ENCODE measurements at regions not wholly inside any gene's neighbourhood (a gene's known extent, or its start where the extent isn't known, plus 50 kb on each side); places are given as distances from the start of the nearest gene placed in this dataset.
"Not testable (repeated sequence)": the region's sequence is repeated elsewhere in the genome, so short reads cannot be mapped to it uniquely, and the experiment has no call there.

DNA sequence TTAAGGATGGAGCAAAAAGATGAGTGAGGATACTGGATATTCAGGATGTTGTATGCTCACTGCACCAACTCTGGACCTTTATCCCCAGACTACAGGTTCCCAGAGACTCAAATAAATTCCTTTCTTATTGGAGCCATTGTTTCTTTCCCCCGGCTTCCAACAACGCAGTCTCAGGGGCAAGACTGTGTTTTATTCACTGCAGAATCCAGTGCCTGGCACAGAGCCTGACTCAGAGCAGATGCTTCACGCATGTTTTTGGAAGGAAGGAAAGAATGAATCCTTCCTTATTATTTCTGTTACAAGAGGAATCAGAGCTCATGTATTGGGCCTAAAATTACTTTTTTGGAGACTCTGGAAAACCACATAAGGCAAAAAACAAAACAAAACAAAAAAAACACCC, 96.0 kb upstream of the VGLL4 start:
- Histone ChIP-seq H3K9ac (ENCODE audit: insufficient read length) (no peak overlapping the region), H3K27ac (no peak overlapping the region), H3K9me3 (ENCODE audit: low read depth, low read length) (no peaks in the 10 kb centered on the region), H3K4me3 (no peak overlapping the region), H3K36me3 (ENCODE audit: insufficient read depth, low read length) (no peaks in the 10 kb centered on the region)
- no peak for DNase-seq (ENCODE audit: low read depth, low spot score)
- no peak for TF ChIP-seq FOXP2 (optimal IDR thresholded peaks at IDR 0.05; ENCODE audit: control extremely low read depth, extremely low read length, insufficient read depth)
- TF ChIP-seq POLR2AphosphoS5 (IDR thresholded peaks at IDR 0.05; ENCODE audit: borderline replicate concordance, low read depth, low read length) = no peak
- TF ChIP-seq EZH2 (IDR thresholded peaks at IDR 0.05) = no peak

DNA sequence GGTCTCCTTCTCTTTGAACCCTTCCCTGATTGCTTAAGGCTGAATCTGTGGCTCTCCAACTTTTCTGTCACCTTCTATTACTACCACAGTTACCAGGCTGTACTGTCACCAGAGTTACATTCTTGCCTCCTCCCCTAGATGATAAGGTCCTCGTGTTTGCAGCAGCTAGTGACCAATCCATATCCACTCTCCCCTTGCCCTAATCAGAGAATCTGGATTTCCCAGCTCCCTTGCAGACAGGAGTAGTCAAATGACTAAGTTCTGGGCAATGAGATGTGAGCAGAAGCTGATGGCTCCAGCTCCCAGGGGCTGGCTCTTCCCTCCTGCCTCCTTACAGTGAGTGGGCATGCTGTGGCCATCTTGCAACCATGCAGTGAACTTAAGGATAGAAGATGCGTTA, 95.4 kb upstream of the VGLL4 start:
- no peak overlapping the region for H3K9ac ChIP-seq (ENCODE audit: insufficient read length)
- no peak overlapping the region for H3K27ac ChIP-seq
- H3K36me3 ChIP-seq (ENCODE audit: insufficient read depth, low read length) = no peaks in the 10 kb centered on the region
- no peak overlapping the region for H3K4me3 ChIP-seq
- TF ChIP-seq POLR2AphosphoS5 (IDR thresholded peaks at IDR 0.05; ENCODE audit: borderline replicate concordance, low read depth, low read length) = no peak
- TF ChIP-seq EZH2 (IDR thresholded peaks at IDR 0.05) = no peak
- no peak for TF ChIP-seq FOXP2 (optimal IDR thresholded peaks at IDR 0.05; ENCODE audit: control extremely low read depth, extremely low read length, insufficient read depth)
- no peak for DNase-seq (ENCODE audit: low read depth, low spot score)
- no peaks in the 10 kb centered on the region for H3K9me3 ChIP-seq (ENCODE audit: low read depth, low read length)

DNA sequence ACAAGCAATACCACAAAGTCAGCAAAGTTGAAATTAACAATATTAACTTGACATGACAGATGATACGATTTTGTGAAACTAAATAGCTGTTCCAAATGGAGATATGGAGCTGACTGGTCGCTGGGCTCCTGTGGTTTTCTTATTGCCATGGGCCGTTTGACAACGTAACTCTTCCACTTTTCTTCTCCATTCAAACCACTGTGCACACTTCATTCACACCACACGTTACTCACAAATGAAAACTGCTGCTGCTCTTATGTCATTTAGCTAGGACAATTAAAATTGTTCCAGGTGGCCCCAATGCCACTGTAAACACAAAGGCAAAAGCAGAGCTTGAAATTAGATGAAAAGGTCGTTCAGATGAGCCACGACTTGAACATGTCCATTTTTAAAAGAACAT, 94.0 kb upstream of the VGLL4 start:
- Histone ChIP-seq H3K36me3 (ENCODE audit: insufficient read depth, low read length) (no peaks in the 10 kb centered on the region), H3K9me3 (ENCODE audit: low read depth, low read length) (no peaks in the 10 kb centered on the region), H3K4me3 (no peak overlapping the region), H3K9ac (ENCODE audit: insufficient read length) (no peak overlapping the region), H3K27ac (no peak overlapping the region)
- no peak for TF ChIP-seq EZH2 (IDR thresholded peaks at IDR 0.05)
- TF ChIP-seq POLR2AphosphoS5 (IDR thresholded peaks at IDR 0.05; ENCODE audit: borderline replicate concordance, low read depth, low read length) = no peak
- no peak for TF ChIP-seq FOXP2 (optimal IDR thresholded peaks at IDR 0.05; ENCODE audit: control extremely low read depth, extremely low read length, insufficient read depth)
- DNase-seq (ENCODE audit: low read depth, low spot score) = no peak

DNA sequence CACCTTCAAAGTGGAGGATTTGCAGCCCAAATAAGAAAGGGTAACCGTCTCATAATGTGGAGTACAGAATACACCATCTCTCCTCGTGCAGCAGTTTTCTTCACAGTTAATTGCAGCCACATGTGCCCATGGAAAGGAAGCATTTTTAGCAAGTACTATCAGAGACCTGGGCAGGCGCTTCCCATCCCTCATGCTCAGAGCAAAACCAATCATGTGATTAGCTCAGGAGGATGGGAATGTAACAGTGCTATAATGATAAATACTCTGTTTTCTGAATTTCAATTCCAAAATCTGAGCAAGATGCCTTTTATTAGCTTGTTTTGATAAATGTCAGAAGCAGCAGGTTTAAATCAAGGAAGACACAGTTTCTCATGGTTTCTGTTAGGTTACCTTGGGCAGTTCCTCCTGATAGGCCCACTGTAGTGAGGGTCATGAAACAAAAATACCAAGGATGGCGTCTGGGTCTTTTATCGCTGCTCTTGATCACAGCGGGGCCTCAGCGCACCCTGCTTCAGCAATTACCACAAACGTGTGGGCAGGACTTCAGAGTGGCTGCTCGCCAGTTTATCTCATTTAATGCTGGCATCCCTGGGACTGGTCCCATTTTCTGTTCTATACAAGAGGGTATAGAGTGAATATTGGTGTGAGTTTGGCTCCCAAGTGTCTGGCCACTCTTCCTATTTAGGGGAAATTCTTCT, 92.6 kb upstream of the VGLL4 start:
- Histone ChIP-seq H3K27ac (no peak overlapping the region), H3K36me3 (ENCODE audit: insufficient read depth, low read length) (no peaks in the 10 kb centered on the region), H3K9me3 (ENCODE audit: low read depth, low read length) (no peaks in the 10 kb centered on the region), H3K4me3 (no peak overlapping the region), H3K9ac (ENCODE audit: insufficient read length) (no peak overlapping the region)
- DNase-seq (ENCODE audit: low read depth, low spot score) = no peak
- no peak for TF ChIP-seq EZH2 (IDR thresholded peaks at IDR 0.05)
- TF ChIP-seq FOXP2 (optimal IDR thresholded peaks at IDR 0.05; ENCODE audit: control extremely low read depth, extremely low read length, insufficient read depth) = no peak
- TF ChIP-seq POLR2AphosphoS5 (IDR thresholded peaks at IDR 0.05; ENCODE audit: borderline replicate concordance, low read depth, low read length) = no peak

- no peaks in the 10 kb centered on the region for H3K9me3 ChIP-seq (ENCODE audit: low read depth, low read length)
- no peak for DNase-seq (ENCODE audit: low read depth, low spot score)
These were observed 91.9 kb upstream of the VGLL4 start for GRCh38 chr3:11735638-11736037.

DNA sequence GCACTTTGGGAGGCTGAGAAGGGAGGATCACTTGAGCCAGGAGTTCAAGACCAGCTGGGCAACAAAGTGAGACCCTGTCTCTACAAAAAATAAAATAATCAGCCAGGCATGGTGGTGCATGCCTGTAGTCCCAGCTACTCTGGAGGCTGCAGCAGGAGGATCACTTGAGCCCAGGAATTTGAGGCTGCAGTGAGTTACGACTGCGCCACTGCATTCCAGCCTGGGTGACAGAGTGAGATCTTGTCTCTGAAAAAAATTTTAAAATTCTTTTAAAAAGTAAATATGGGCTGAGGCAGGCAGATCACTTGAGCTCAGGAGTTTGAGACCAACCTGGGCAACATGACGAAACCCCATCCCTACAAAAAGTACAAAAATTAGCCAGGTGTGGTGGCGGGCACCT, 91.4 kb upstream of the VGLL4 start:
- H3K36me3 ChIP-seq (ENCODE audit: insufficient read depth, low read length); H3K4me3 ChIP-seq; DNase-seq (ENCODE audit: low read depth, low spot score); H3K27ac ChIP-seq; H3K9ac ChIP-seq (ENCODE audit: insufficient read length); H3K9me3 ChIP-seq (ENCODE audit: low read depth, low read length): not testable (repeated sequence)

More at GRCh38 chr3:11735638-11736037, 91.9 kb upstream of the VGLL4 start:
- TF ChIP-seq EZH2 (IDR thresholded peaks at IDR 0.05) (no peak), POLR2AphosphoS5 (IDR thresholded peaks at IDR 0.05; ENCODE audit: borderline replicate concordance, low read depth, low read length) (no peak), FOXP2 (optimal IDR thresholded peaks at IDR 0.05; ENCODE audit: control extremely low read depth, extremely low read length, insufficient read depth) (no peak)
- Histone ChIP-seq H3K4me3 (no peak overlapping the region), H3K9ac (ENCODE audit: insufficient read length) (no peak overlapping the region), H3K36me3 (ENCODE audit: insufficient read depth, low read length) (no peaks in the 10 kb centered on the region), H3K27ac (no peak overlapping the region)

DNA sequence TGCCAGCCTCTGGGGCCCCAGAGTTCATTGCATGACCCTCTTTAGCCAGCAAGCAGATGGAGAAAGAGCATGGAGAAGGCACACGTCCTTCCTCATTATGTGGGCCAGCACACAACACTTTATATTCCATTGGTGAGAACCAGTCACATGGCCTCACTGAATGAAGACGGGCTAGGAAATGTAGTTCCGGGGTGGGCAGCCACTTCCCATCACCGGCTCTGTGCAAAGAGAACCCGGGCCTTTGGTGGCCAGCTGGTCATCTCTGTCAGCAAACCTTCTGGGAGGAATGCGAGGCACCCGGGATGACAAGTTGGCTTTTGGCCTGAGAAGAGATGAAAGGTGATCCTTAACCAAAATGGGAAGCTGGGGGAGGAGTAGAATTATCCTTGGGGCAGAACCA, 90.2 kb upstream of the VGLL4 start:
- no peaks in the 10 kb centered on the region for H3K36me3 ChIP-seq (ENCODE audit: insufficient read depth, low read length)
- no peak for TF ChIP-seq EZH2 (IDR thresholded peaks at IDR 0.05)
- TF ChIP-seq POLR2AphosphoS5 (IDR thresholded peaks at IDR 0.05; ENCODE audit: borderline replicate concordance, low read depth, low read length) = no peak
- TF ChIP-seq FOXP2 (optimal IDR thresholded peaks at IDR 0.05; ENCODE audit: control extremely low read depth, extremely low read length, insufficient read depth) = no peak
- no peaks in the 10 kb centered on the region for H3K9me3 ChIP-seq (ENCODE audit: low read depth, low read length)
- DNase-seq (ENCODE audit: low read depth, low spot score) = no peak
- H3K27ac ChIP-seq = no peak overlapping the region
- H3K9ac ChIP-seq (ENCODE audit: insufficient read length) = no peak overlapping the region
- H3K4me3 ChIP-seq = no peak overlapping the region

- no peak overlapping the region for H3K4me3 ChIP-seq
- no peaks in the 10 kb centered on the region for H3K36me3 ChIP-seq (ENCODE audit: insufficient read depth, low read length)
- TF ChIP-seq POLR2AphosphoS5 (IDR thresholded peaks at IDR 0.05; ENCODE audit: borderline replicate concordance, low read depth, low read length) (no peak), FOXP2 (optimal IDR thresholded peaks at IDR 0.05; ENCODE audit: control extremely low read depth, extremely low read length, insufficient read depth) (no peak), EZH2 (IDR thresholded peaks at IDR 0.05) (no peak)
- no peaks in the 10 kb centered on the region for H3K9me3 ChIP-seq (ENCODE audit: low read depth, low read length)
- no peak overlapping the region for H3K9ac ChIP-seq (ENCODE audit: insufficient read length)
- no peak for DNase-seq (ENCODE audit: low read depth, low spot score)
- no peak overlapping the region for H3K27ac ChIP-seq
These were observed 83.5 kb upstream of the VGLL4 start for GRCh38 chr3:11727207-11727606.

GRCh38 chr3:11726146-11726545, 82.4 kb upstream of the VGLL4 start:
- DNase-seq (ENCODE audit: low read depth, low spot score) = no peak
- TF ChIP-seq EZH2 (IDR thresholded peaks at IDR 0.05) = no peak
- TF ChIP-seq POLR2AphosphoS5 (IDR thresholded peaks at IDR 0.05; ENCODE audit: borderline replicate concordance, low read depth, low read length) = no peak
- no peak for TF ChIP-seq FOXP2 (optimal IDR thresholded peaks at IDR 0.05; ENCODE audit: control extremely low read depth, extremely low read length, insufficient read depth)
- H3K36me3 ChIP-seq (ENCODE audit: insufficient read depth, low read length) = no peaks in the 10 kb centered on the region
- no peak overlapping the region for H3K9ac ChIP-seq (ENCODE audit: insufficient read length)
- H3K9me3 ChIP-seq (ENCODE audit: low read depth, low read length) = no peaks in the 10 kb centered on the region
- H3K4me3 ChIP-seq = no peak overlapping the region
- no peak overlapping the region for H3K27ac ChIP-seq

GRCh38 chr3:11725340-11725641, 81.6 kb upstream of the VGLL4 start:
- H3K9me3 ChIP-seq (ENCODE audit: low read depth, low read length); H3K4me3 ChIP-seq; H3K27ac ChIP-seq; DNase-seq (ENCODE audit: low read depth, low spot score); H3K9ac ChIP-seq (ENCODE audit: insufficient read length); H3K36me3 ChIP-seq (ENCODE audit: insufficient read depth, low read length): not testable (repeated sequence)
